Liver (tissue), 3 donors: ENCODE measurements at regions not wholly inside any gene's neighbourhood (a gene's known extent, or its start where the extent isn't known, plus 50 kb on each side); places are given as distances from the start of the nearest gene placed in this dataset.

Experiments
- ATF3 ChIP-seq: IDR thresholded peaks from 2 replicates; pipeline ENCODE4 v1.6.1; 2016; ENCODE audit warnings: antibody characterized with exemption
- CTCF ChIP-seq: fragments of 150-350 bp; IDR thresholded peaks from 2 replicates; pipeline ENCODE4 v1.5.1; 2017; ENCODE audit warnings: improper control_type of control experiment, low read depth, low read length; ENCODE audit not compliant: missing input control
- EGR1 ChIP-seq, 2 donors: IDR thresholded peaks; 2 replicates each; pipeline ENCODE4 v1.6.1; 2016 to 2018; ENCODE audit warnings: antibody characterized with exemption in 2 of 2, low read depth in 2 of 2
- FOXA1 ChIP-seq: IDR thresholded peaks from 2 replicates; pipeline ENCODE4 v1.6.1; 2016; ENCODE audit warnings: antibody characterized with exemption
- GABPA ChIP-seq, 2 donors: IDR thresholded peaks in 1 of 2; conservative IDR thresholded peaks in 1 of 2; 2 replicates each; pipeline ENCODE4 v1.6.1; 2016; ENCODE audit warnings: antibody characterized with exemption in 2 of 2, mild to moderate bottlenecking in 1 of 2, moderate library complexity in 1 of 2
- HNF4A ChIP-seq, 2 donors: conservative IDR thresholded peaks; 2 replicates each; pipeline ENCODE4 v1.6.1; 2016; ENCODE audit warnings: antibody characterized with exemption in 2 of 2, mild to moderate bottlenecking in 2 of 2
- HNF4G ChIP-seq: IDR thresholded peaks from 2 replicates; pipeline ENCODE4 v1.6.1; 2016; ENCODE audit warnings: antibody characterized with exemption
- MAX ChIP-seq: IDR thresholded peaks from 2 replicates; pipeline ENCODE4 v1.6.1; 2016; ENCODE audit warnings: antibody characterized with exemption
- RAD21 ChIP-seq, 2 donors: IDR thresholded peaks; 2 replicates each; pipeline ENCODE4 v1.6.1; 2016; ENCODE audit warnings: antibody characterized with exemption in 2 of 2, mild to moderate bottlenecking in 2 of 2
- RXRA ChIP-seq, 2 donors: IDR thresholded peaks; 2 replicates each; pipeline ENCODE4 v1.6.1; 2017 to 2018; ENCODE audit warnings: antibody characterized with exemption in 2 of 2, mild to moderate bottlenecking in 1 of 2
- SP1 ChIP-seq: IDR thresholded peaks from 2 replicates; pipeline ENCODE4 v1.6.1; 2018; ENCODE audit warnings: antibody characterized with exemption, mild to moderate bottlenecking
- TAF1 ChIP-seq: conservative IDR thresholded peaks from 2 replicates; pipeline ENCODE4 v1.6.1; 2016; ENCODE audit warnings: antibody characterized with exemption, mild to moderate bottlenecking
- TF ChIP-seq, protein P1 (sequence below): IDR thresholded peaks from 2 replicates; pipeline ENCODE4 v1.6.1; 2016; ENCODE audit warnings: antibody characterized with exemption, mild to moderate bottlenecking
- donor health status: healthy.
- donor health status: healthy.

DNA sequence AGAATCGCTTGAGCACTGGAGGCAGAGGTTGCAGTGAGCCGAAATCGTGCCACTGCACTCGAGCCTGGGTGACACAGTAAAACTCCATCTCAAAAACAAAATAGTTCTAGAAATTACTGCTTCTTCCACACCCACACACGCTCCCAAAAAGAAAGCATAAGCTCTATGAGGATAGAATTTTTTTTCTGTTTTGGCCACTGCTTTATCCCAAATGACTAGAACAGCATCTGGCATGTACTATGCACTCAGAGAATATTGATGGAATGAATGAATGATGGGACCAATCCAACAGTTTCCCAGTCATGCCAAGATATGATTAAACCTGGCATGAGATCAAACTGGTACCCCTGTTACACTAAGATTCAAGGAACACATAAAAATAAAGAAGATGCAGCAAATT is 455.4 kb upstream of the CHAC2 start:
- TF ChIP-seq RAD21 (IDR thresholded peaks at IDR 0.05) (no peak), GABPA (IDR thresholded peaks at IDR 0.05 in 1 of 2, conservative IDR thresholded peaks at IDR 0.05 in 1 of 2) (no peak), CTCF (no peak), MAX (no peak), ATF3 (no peak), HNF4G (no peak), RXRA (IDR thresholded peaks at IDR 0.05) (no peak), TAF1 (no peak), FOXA1 (no peak), EGR1 (IDR thresholded peaks at IDR 0.05; ENCODE audit: low read depth in 2 of 2) (no peak), HNF4A (conservative IDR thresholded peaks at IDR 0.05) (no peak), SP1 (no peak)
- TF ChIP-seq, protein P1, sequence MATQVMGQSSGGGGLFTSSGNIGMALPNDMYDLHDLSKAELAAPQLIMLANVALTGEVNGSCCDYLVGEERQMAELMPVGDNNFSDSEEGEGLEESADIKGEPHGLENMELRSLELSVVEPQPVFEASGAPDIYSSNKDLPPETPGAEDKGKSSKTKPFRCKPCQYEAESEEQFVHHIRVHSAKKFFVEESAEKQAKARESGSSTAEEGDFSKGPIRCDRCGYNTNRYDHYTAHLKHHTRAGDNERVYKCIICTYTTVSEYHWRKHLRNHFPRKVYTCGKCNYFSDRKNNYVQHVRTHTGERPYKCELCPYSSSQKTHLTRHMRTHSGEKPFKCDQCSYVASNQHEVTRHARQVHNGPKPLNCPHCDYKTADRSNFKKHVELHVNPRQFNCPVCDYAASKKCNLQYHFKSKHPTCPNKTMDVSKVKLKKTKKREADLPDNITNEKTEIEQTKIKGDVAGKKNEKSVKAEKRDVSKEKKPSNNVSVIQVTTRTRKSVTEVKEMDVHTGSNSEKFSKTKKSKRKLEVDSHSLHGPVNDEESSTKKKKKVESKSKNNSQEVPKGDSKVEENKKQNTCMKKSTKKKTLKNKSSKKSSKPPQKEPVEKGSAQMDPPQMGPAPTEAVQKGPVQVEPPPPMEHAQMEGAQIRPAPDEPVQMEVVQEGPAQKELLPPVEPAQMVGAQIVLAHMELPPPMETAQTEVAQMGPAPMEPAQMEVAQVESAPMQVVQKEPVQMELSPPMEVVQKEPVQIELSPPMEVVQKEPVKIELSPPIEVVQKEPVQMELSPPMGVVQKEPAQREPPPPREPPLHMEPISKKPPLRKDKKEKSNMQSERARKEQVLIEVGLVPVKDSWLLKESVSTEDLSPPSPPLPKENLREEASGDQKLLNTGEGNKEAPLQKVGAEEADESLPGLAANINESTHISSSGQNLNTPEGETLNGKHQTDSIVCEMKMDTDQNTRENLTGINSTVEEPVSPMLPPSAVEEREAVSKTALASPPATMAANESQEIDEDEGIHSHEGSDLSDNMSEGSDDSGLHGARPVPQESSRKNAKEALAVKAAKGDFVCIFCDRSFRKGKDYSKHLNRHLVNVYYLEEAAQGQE, result no peak
